ENCODE measurements at regions not wholly inside any gene's neighbourhood (a gene's known extent, or its start where the extent isn't known, plus 50 kb on each side); places are given as distances from the start of the nearest gene placed in this dataset.

DNA sequence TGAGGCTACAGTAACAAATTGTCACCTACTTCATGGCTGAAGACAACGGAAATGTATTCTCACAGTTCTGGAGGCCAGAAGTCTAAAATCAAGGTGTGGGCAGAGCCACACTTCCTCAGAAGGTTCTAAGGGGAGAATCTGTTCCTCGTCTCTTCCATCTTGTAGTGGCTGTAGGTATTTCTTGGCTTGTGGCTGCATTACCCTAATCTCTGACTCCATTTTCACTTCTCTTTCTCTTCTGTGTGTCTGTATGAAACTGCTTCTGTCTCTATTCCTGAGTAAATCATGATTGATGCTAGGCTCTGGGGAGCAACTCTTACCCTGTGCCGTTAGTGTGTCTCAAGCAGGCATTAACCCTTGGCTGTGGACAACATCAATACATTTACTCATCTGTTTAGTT, 164.7 kb downstream of the SQOR start:
- DNase-seq, result no peak
- TF ChIP-seq, protein P1, sequence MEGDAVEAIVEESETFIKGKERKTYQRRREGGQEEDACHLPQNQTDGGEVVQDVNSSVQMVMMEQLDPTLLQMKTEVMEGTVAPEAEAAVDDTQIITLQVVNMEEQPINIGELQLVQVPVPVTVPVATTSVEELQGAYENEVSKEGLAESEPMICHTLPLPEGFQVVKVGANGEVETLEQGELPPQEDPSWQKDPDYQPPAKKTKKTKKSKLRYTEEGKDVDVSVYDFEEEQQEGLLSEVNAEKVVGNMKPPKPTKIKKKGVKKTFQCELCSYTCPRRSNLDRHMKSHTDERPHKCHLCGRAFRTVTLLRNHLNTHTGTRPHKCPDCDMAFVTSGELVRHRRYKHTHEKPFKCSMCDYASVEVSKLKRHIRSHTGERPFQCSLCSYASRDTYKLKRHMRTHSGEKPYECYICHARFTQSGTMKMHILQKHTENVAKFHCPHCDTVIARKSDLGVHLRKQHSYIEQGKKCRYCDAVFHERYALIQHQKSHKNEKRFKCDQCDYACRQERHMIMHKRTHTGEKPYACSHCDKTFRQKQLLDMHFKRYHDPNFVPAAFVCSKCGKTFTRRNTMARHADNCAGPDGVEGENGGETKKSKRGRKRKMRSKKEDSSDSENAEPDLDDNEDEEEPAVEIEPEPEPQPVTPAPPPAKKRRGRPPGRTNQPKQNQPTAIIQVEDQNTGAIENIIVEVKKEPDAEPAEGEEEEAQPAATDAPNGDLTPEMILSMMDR (IDR thresholded peaks at IDR 0.05; ENCODE audit: borderline replicate concordance, extremely low read depth, insufficient read depth), result no peak
- H3K27ac ChIP-seq (ENCODE audit: low read depth in 2 of 2, low read length in 2 of 2), result no peak overlapping the region
- H3K36me3 ChIP-seq (ENCODE audit: control insufficient read depth in 2 of 3, insufficient read depth in 3 of 3, low read length in 3 of 3), result no peaks in the 10 kb centered on the region
- no peak overlapping the region for H3K4me3 ChIP-seq (ENCODE audit: low read length in 3 of 3)
- intact Hi-C loops (cut with DNase I), result no loop called here
- no peaks in the 10 kb centered on the region for H3K9me3 ChIP-seq (ENCODE audit: control insufficient read depth in 2 of 3, insufficient read depth in 1 of 3, low read length in 3 of 3)
- no peak overlapping the region for H3K9ac ChIP-seq (ENCODE audit: low read length in 3 of 3)
- FAIRE-seq, result no peak
- no peaks in the 10 kb centered on the region for H3K4me1 ChIP-seq (ENCODE audit: control insufficient read depth in 2 of 3, insufficient read depth in 2 of 3, low read depth in 1 of 3, low read length in 3 of 3)
- H3K27me3 ChIP-seq (ENCODE audit: control insufficient read depth, insufficient read depth, low read length), result no peaks in the 10 kb centered on the region

DNA sequence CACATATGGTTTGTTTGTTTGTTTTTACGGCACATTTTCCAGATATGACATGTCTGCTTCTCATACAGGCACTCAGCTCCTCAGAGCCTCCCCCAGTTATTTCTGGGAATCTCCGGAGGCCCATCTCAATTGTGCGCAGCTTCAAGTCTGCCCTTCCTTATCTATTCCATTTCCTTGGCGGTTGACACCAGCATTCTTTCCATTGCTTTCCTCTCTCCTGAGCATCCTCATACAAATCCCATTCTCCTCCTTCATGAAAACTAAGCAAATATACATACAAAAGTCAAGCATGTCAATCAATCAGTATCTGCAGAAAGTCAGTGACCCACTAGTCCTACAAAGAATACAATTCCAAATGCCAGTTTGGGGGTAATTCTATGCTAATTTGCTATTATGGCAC, 166.7 kb downstream of the SQOR start:
- Histone ChIP-seq H3K36me3 (ENCODE audit: control insufficient read depth in 2 of 3, insufficient read depth in 3 of 3, low read length in 3 of 3) (no peaks in the 10 kb centered on the region), H3K27me3 (ENCODE audit: control insufficient read depth, insufficient read depth, low read length) (no peaks in the 10 kb centered on the region), H3K27ac (ENCODE audit: low read depth in 2 of 2, low read length in 2 of 2) (no peak overlapping the region), H3K9me3 (ENCODE audit: control insufficient read depth in 2 of 3, insufficient read depth in 1 of 3, low read length in 3 of 3) (no peaks in the 10 kb centered on the region), H3K9ac (ENCODE audit: low read length in 3 of 3) (no peak overlapping the region), H3K4me1 (ENCODE audit: control insufficient read depth in 2 of 3, insufficient read depth in 2 of 3, low read depth in 1 of 3, low read length in 3 of 3) (no peaks in the 10 kb centered on the region), H3K4me3 (ENCODE audit: low read length in 3 of 3) (no peak overlapping the region)
- TF ChIP-seq, protein P1 (IDR thresholded peaks at IDR 0.05; ENCODE audit: borderline replicate concordance, extremely low read depth, insufficient read depth), result no peak
- intact Hi-C loops (cut with DNase I), result no loop called here
- no peak for DNase-seq
- FAIRE-seq, result no peak

DNA sequence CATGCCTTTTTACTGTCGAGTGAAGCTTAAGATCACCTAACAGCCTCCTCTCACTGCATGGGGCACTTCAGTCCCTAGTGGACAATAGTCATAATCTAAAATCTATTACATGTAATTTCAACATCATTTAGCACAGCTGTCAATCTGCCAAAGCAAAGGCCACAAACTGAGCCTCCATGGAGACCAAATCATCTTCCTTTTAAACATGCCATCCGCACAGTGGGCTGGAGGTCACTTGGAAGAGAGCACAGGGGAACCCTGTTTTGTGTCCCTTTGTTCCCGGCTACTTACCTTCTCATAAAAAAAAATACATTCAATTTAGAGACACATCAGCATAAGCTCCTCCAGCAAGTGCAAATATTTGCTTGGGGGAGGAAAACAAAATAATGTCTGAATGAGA, 167.3 kb downstream of the SQOR start:
- no peak overlapping the region for H3K9ac ChIP-seq (ENCODE audit: low read length in 3 of 3)
- no peak overlapping the region for H3K27ac ChIP-seq (ENCODE audit: low read depth in 2 of 2, low read length in 2 of 2)
- TF ChIP-seq, protein P1 (IDR thresholded peaks at IDR 0.05; ENCODE audit: borderline replicate concordance, extremely low read depth, insufficient read depth), result no peak
- intact Hi-C loops (cut with DNase I), result no loop called here
- H3K36me3 ChIP-seq (ENCODE audit: control insufficient read depth in 2 of 3, insufficient read depth in 3 of 3, low read length in 3 of 3), result no peaks in the 10 kb centered on the region
- DNase-seq (no peak), FAIRE-seq (no peak)
- no peaks in the 10 kb centered on the region for H3K27me3 ChIP-seq (ENCODE audit: control insufficient read depth, insufficient read depth, low read length)
- H3K4me1 ChIP-seq (ENCODE audit: control insufficient read depth in 2 of 3, insufficient read depth in 2 of 3, low read depth in 1 of 3, low read length in 3 of 3), result no peaks in the 10 kb centered on the region
- H3K9me3 ChIP-seq (ENCODE audit: control insufficient read depth in 2 of 3, insufficient read depth in 1 of 3, low read length in 3 of 3), result no peaks in the 10 kb centered on the region
- no peak overlapping the region for H3K4me3 ChIP-seq (ENCODE audit: low read length in 3 of 3)

DNA sequence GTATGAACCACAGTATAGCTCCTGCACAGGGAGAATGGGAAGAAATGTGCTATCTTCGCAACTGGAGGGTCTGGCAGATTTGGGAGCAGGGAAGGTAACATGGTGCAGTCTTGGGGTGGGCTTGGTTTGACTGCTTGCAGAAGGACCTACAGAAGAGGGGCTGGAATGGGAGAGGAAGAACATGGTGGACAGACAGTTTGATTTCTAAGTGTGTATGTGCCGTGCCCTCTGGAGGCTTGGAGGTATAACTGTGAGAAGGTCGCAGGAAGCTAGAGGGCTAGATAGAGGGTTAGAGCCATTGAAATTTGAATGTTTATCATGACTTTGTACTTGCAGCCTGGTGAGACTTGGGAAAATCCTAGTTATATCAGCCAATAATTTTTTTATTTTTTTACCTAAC, 169.2 kb downstream of the SQOR start:
- DNase-seq, result no peak
- Histone ChIP-seq H3K27me3 (ENCODE audit: control insufficient read depth, insufficient read depth, low read length) (no peaks in the 10 kb centered on the region), H3K9me3 (ENCODE audit: control insufficient read depth in 2 of 3, insufficient read depth in 1 of 3, low read length in 3 of 3) (no peaks in the 10 kb centered on the region), H3K36me3 (ENCODE audit: control insufficient read depth in 2 of 3, insufficient read depth in 3 of 3, low read length in 3 of 3) (no peaks in the 10 kb centered on the region), H3K4me3 (ENCODE audit: low read length in 3 of 3) (no peak overlapping the region), H3K4me1 (ENCODE audit: control insufficient read depth in 2 of 3, insufficient read depth in 2 of 3, low read depth in 1 of 3, low read length in 3 of 3) (no peaks in the 10 kb centered on the region), H3K9ac (ENCODE audit: low read length in 3 of 3) (no peak overlapping the region), H3K27ac (ENCODE audit: low read depth in 2 of 2, low read length in 2 of 2) (no peak overlapping the region)
- TF ChIP-seq, protein P1 (IDR thresholded peaks at IDR 0.05; ENCODE audit: borderline replicate concordance, extremely low read depth, insufficient read depth), result no peak
- intact Hi-C loops (cut with DNase I), result no loop called here
- no peak for FAIRE-seq
